GM12891 (cell line): ENCODE measurements at regions not wholly inside any gene's neighbourhood (a gene's known extent, or its start where the extent isn't known, plus 50 kb on each side); places are given as distances from the start of the nearest gene placed in this dataset.

Experiments
- POLR2A ChIP-seq: IDR thresholded peaks from 2 replicates; pipeline ENCODE4 v1.6.1; 2011; ENCODE audit warnings: low read depth, low read length, control low read depth
- POLR2AphosphoS5 ChIP-seq: IDR thresholded peaks from 2 replicates; pipeline ENCODE4 v1.6.1; 2011; ENCODE audit warnings: low read depth, low read length, control low read depth
- SPI1 ChIP-seq: IDR thresholded peaks from 2 replicates; pipeline ENCODE4 v1.6.1; 2011; ENCODE audit warnings: low read depth, low read length, control low read depth
- TAF1 ChIP-seq: IDR thresholded peaks from 2 replicates; pipeline ENCODE4 v1.6.1; 2011; ENCODE audit warnings: low read depth, low read length, control low read depth

DNA sequence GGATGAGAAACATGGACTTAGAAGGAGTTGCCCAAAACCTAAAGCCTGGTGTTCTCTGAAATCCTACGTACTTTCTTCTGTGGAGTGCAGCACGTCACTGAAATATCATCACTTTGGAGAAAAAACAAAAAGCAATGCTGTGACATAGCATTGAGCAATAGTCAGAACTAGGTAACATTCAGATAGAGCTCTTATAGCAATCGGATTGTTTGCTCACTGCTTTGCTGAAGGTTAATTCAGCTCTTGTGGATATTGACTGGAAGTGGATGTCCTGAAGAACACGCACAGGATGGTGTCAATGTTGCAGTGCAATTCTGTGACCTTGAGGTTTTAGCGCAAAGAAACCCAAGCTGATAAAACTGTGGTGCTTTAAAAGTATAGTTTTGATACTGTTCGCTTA lies 114.2 kb upstream of the GRXCR1 start:
- TF ChIP-seq POLR2AphosphoS5 (no peak), POLR2A (no peak), TAF1 (no peak), SPI1 (no peak)
